GM12878 (cell line): ENCODE measurements at regions not wholly inside any gene's neighbourhood (a gene's known extent, or its start where the extent isn't known, plus 50 kb on each side); places are given as distances from the start of the nearest gene placed in this dataset.

Source experiments
- JUNB ChIP-seq: IDR thresholded peaks from 2 replicates; pipeline ENCODE4 v1.6.1; 2016; ENCODE audit warnings: antibody characterized with exemption, mild to moderate bottlenecking
- LARP7 ChIP-seq: fragments of 450-650 bp; IDR thresholded peaks from 2 replicates; pipeline ENCODE4 v1.6.1; 2017; ENCODE audit warnings: mild to moderate bottlenecking
- MTA3 ChIP-seq: IDR thresholded peaks from 2 replicates; pipeline ENCODE4 v1.6.1; 2012; ENCODE audit warnings: low read length, inconsistent platforms, borderline replicate concordance
- RELA ChIP-seq: fragments of 450-650 bp; IDR thresholded peaks from 2 replicates; pipeline ENCODE4 v1.8.0; 2014; ENCODE audit warnings: borderline replicate concordance; ENCODE audit not compliant: partially characterized antibody
- REST ChIP-seq: IDR thresholded peaks from 2 replicates; pipeline ENCODE4 v1.6.1; 2012; ENCODE audit warnings: mild to moderate bottlenecking, low read depth, low read length
- STAT1 ChIP-seq: fragments of 450-650 bp; conservative IDR thresholded peaks from 2 replicates; pipeline ENCODE4 v1.6.1; 2014; ENCODE audit warnings: antibody characterized with exemption, mild to moderate bottlenecking
- ZNF622 ChIP-seq: fragments of 450-650 bp; IDR thresholded peaks from 2 replicates; pipeline ENCODE4 v1.6.1; 2017; ENCODE audit warnings: mild to moderate bottlenecking, inconsistent platforms
- TF ChIP-seq, protein P1 (sequence below): IDR thresholded peaks from 2 replicates; pipeline ENCODE4 v1.6.1; 2012; ENCODE audit warnings: low read depth, low read length, improper control_type of control experiment
- TF ChIP-seq, protein P2 (sequence below), 3 experiments: IDR thresholded peaks in 2 of 3; conservative IDR thresholded peaks in 1 of 3; 2 replicates each; pipeline ENCODE4 v1.5.1; 2011; ENCODE audit warnings: low read depth in 3 of 3, low read length in 3 of 3, mild to moderate bottlenecking in 3 of 3, control low read depth in 2 of 3, moderate library complexity in 2 of 3, inconsistent platforms in 1 of 3, mixed read lengths in 1 of 3; ENCODE audit not compliant: control insufficient read depth in 2 of 3, insufficient read depth in 1 of 3; ENCODE audit errors: extremely low read depth in 1 of 3

DNA sequence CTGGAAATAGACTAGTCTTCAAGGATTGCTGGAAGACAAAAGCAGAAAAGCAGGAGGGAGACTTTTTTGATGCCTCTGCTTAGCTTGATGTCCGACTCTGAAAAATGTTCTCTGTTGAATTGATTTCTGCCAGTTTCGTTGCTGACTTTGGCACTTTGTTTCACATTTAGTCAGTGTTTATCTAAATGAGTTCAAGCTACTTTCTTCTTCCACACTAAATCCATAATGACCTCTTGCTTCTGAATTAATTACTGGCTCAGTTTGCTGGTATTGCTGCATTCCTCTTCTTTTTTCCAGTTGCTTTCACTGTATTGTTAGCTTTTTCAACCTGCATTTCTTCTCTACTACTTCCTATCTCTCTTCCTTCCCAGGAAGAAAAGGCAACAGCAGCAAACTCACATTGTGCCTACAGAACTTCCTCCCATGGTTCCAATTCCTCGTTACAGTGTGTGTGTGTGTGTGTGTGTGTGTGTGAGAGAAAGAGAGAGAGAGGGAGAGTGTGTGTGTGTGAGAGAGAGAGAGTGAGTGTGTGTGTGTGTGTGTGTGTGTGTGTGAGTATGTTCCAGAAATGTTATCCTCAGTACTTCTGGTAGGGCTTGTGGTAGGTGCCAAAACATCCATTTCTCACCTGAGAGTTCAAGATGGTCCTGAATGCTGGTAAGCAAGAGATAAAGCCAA is 234.8 kb downstream of the CSNK1G3 start (continued):
- TF ChIP-seq REST, result no peak
- no peak for TF ChIP-seq STAT1
- TF ChIP-seq, protein P1, sequence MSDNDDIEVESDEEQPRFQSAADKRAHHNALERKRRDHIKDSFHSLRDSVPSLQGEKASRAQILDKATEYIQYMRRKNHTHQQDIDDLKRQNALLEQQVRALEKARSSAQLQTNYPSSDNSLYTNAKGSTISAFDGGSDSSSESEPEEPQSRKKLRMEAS, result no peak
- no peak for TF ChIP-seq RELA
- TF ChIP-seq, protein P2, sequence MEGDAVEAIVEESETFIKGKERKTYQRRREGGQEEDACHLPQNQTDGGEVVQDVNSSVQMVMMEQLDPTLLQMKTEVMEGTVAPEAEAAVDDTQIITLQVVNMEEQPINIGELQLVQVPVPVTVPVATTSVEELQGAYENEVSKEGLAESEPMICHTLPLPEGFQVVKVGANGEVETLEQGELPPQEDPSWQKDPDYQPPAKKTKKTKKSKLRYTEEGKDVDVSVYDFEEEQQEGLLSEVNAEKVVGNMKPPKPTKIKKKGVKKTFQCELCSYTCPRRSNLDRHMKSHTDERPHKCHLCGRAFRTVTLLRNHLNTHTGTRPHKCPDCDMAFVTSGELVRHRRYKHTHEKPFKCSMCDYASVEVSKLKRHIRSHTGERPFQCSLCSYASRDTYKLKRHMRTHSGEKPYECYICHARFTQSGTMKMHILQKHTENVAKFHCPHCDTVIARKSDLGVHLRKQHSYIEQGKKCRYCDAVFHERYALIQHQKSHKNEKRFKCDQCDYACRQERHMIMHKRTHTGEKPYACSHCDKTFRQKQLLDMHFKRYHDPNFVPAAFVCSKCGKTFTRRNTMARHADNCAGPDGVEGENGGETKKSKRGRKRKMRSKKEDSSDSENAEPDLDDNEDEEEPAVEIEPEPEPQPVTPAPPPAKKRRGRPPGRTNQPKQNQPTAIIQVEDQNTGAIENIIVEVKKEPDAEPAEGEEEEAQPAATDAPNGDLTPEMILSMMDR (IDR thresholded peaks at IDR 0.05 in 2 of 3, conservative IDR thresholded peaks at IDR 0.05 in 1 of 3; ENCODE audit: control insufficient read depth in 2 of 3, extremely low read depth in 1 of 3, insufficient read depth in 1 of 3, low read depth in 3 of 3, low read length in 3 of 3), result no peak
- no peak for TF ChIP-seq ZNF622
- no peak for TF ChIP-seq LARP7
- TF ChIP-seq JUNB, result no peak
- TF ChIP-seq MTA3, result no peak
